ENCODE measurements at regions not wholly inside any gene's neighbourhood (a gene's known extent, or its start where the extent isn't known, plus 50 kb on each side); places are given as distances from the start of the nearest gene placed in this dataset.

- Mint-ChIP-seq H3K4me3 (no peak overlapping the region), H3K27me3 (no peaks in the 10 kb centered on the region), H3K9me3 (no peaks in the 10 kb centered on the region), H3K27ac (no peak overlapping the region), H3K4me1 (ENCODE audit: low read depth) (no peaks in the 10 kb centered on the region), H3K36me3 (ENCODE audit: low read depth) (no peaks in the 10 kb centered on the region)
- CTCF ChIA-PET, result no interaction called here
- ATAC-seq (ENCODE audit: poor library complexity) (no peak), DNase-seq (no peak)
- Histone ChIP-seq H3K4me3 (ENCODE audit: low read length) (no peak overlapping the region), H3K9me3 (ENCODE audit: control insufficient read depth in 1 of 2, insufficient read depth in 1 of 2, low read length in 2 of 2) (no peaks in the 10 kb centered on the region), H3K27ac (ENCODE audit: low read depth in 1 of 2, low read length in 2 of 2) (no peak overlapping the region), H3K36me3 (ENCODE audit: insufficient read depth, low read length) (no peaks in the 10 kb centered on the region), H3K4me1 (ENCODE audit: insufficient read depth, low read length) (no peaks in the 10 kb centered on the region), H3K27me3 (ENCODE audit: control insufficient read depth in 1 of 2, insufficient read depth in 2 of 2, low read length in 2 of 2) (no peaks in the 10 kb centered on the region)
- POLR2A ChIA-PET, result no interaction called here
- intact Hi-C loops (cut with DNase I, micrococcal nuclease), result no loop called here
- no peak for TF ChIP-seq CTCF (IDR thresholded peaks at IDR 0.05)
Measured at GRCh38 chr10:113333313-113333712, 219.5 kb upstream of the HABP2 start.

GRCh38 chr10:113335592-113335991 lies 217.3 kb upstream of the HABP2 start:
- no peaks in the 10 kb centered on the region for H3K36me3 ChIP-seq (ENCODE audit: insufficient read depth, low read length)
- no peaks in the 10 kb centered on the region for H3K27me3 ChIP-seq (ENCODE audit: control insufficient read depth in 1 of 2, insufficient read depth in 2 of 2, low read length in 2 of 2)
- Mint-ChIP-seq H3K36me3 (ENCODE audit: low read depth) (no peaks in the 10 kb centered on the region), H3K27me3 (no peaks in the 10 kb centered on the region), H3K4me1 (ENCODE audit: low read depth) (no peaks in the 10 kb centered on the region), H3K27ac (no peak overlapping the region), H3K4me3 (no peak overlapping the region), H3K9me3 (no peaks in the 10 kb centered on the region)
- H3K4me3 ChIP-seq (ENCODE audit: low read length), result no peak overlapping the region
- DNase-seq (no peak), ATAC-seq (ENCODE audit: poor library complexity) (no peak)
- CTCF ChIA-PET, result no interaction called here
- H3K27ac ChIP-seq (ENCODE audit: low read depth in 1 of 2, low read length in 2 of 2), result no peak overlapping the region
- no peaks in the 10 kb centered on the region for H3K4me1 ChIP-seq (ENCODE audit: insufficient read depth, low read length)
- intact Hi-C loops (cut with DNase I, micrococcal nuclease), result no loop called here
- POLR2A ChIA-PET, result no interaction called here
- no peaks in the 10 kb centered on the region for H3K9me3 ChIP-seq (ENCODE audit: control insufficient read depth in 1 of 2, insufficient read depth in 1 of 2, low read length in 2 of 2)
- TF ChIP-seq CTCF (IDR thresholded peaks at IDR 0.05), result no peak

- intact Hi-C loops (cut with DNase I, micrococcal nuclease), result no loop called here
- ChIA-PET POLR2A (no interaction called here), CTCF (no interaction called here)
- no peaks in the 10 kb centered on the region for H3K9me3 Mint-ChIP-seq
- H3K27me3 ChIP-seq (ENCODE audit: control insufficient read depth in 1 of 2, insufficient read depth in 2 of 2, low read length in 2 of 2), result no peaks in the 10 kb centered on the region
- H3K27ac ChIP-seq (ENCODE audit: low read depth in 1 of 2, low read length in 2 of 2), result no peak overlapping the region
- H3K36me3 Mint-ChIP-seq (ENCODE audit: low read depth), result no peaks in the 10 kb centered on the region
- TF ChIP-seq CTCF (IDR thresholded peaks at IDR 0.05), result no peak
- no peak for DNase-seq
- H3K36me3 ChIP-seq (ENCODE audit: insufficient read depth, low read length), result no peaks in the 10 kb centered on the region
- H3K4me3 Mint-ChIP-seq, result no peak overlapping the region
- H3K27ac Mint-ChIP-seq, result no peak overlapping the region
- no peaks in the 10 kb centered on the region for H3K27me3 Mint-ChIP-seq
- H3K9me3 ChIP-seq (ENCODE audit: control insufficient read depth in 1 of 2, insufficient read depth in 1 of 2, low read length in 2 of 2), result no peaks in the 10 kb centered on the region
- H3K4me1 ChIP-seq (ENCODE audit: insufficient read depth, low read length), result no peaks in the 10 kb centered on the region
- ATAC-seq (ENCODE audit: poor library complexity), result no peak
- H3K4me1 Mint-ChIP-seq (ENCODE audit: low read depth), result no peaks in the 10 kb centered on the region
- no peak overlapping the region for H3K4me3 ChIP-seq (ENCODE audit: low read length)
Measured at GRCh38 chr10:113336549-113337130, 216.2 kb upstream of the HABP2 start.

Measured in CD4-positive, alpha-beta T cell (primary cell).